ENCODE measurements at regions not wholly inside any gene's neighbourhood (a gene's known extent, or its start where the extent isn't known, plus 50 kb on each side); places are given as distances from the start of the nearest gene placed in this dataset.

DNA sequence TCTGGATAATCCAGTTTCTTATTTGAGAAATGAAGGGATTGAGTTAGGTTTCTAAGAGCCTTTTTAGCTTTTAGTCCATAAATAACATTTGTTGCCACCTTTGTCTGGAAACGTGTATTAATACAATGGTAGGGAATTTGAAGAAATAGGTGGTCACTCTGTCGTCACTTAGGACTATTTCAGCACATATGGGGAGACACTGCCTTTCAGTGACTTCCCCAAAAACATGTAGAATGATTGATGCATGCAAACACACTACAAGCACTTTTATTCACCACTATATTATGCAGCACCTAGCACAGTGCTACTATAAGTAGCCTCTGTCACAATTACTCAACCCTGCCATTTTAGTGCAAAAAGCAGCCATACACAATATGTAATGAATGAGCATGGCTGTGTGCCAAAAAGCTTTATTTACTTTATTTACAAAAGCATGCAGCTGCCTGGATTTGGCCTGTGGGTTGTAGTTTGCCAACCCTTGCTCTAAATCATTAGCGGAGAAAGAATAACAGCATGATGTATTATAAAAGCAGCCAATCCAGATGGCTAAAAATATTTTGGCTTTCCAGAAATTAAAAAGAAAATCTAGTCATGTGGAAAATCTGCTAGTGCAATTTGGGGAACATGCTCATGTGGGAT lies 154.2 kb upstream of the HMHB1 start:
- TF ChIP-seq, protein P1, sequence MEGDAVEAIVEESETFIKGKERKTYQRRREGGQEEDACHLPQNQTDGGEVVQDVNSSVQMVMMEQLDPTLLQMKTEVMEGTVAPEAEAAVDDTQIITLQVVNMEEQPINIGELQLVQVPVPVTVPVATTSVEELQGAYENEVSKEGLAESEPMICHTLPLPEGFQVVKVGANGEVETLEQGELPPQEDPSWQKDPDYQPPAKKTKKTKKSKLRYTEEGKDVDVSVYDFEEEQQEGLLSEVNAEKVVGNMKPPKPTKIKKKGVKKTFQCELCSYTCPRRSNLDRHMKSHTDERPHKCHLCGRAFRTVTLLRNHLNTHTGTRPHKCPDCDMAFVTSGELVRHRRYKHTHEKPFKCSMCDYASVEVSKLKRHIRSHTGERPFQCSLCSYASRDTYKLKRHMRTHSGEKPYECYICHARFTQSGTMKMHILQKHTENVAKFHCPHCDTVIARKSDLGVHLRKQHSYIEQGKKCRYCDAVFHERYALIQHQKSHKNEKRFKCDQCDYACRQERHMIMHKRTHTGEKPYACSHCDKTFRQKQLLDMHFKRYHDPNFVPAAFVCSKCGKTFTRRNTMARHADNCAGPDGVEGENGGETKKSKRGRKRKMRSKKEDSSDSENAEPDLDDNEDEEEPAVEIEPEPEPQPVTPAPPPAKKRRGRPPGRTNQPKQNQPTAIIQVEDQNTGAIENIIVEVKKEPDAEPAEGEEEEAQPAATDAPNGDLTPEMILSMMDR (IDR thresholded peaks at IDR 0.05 in 8 of 11, conservative IDR thresholded peaks at IDR 0.05 in 3 of 11) = no peak
- no peak for TF ChIP-seq POLR2A (IDR thresholded peaks at IDR 0.05)
- no peak for TF ChIP-seq POLR2AphosphoS5 (IDR thresholded peaks at IDR 0.05)

Data from spleen (tissue), 7 donors.